Ascending aorta (tissue), 2 donors: ENCODE measurements at regions not wholly inside any gene's neighbourhood (a gene's known extent, or its start where the extent isn't known, plus 50 kb on each side); places are given as distances from the start of the nearest gene placed in this dataset.

Experiments
- DNase-seq, 2 donors: peaks; one replicate each; pipeline ENCODE4 v3.0.0-alpha.2; 2019; ENCODE audit warnings: low spot score in 2 of 2
- H3K27ac ChIP-seq, 2 donors: fragments of 200-600 bp; sonication (generic); one replicate each; pipeline ENCODE4 v1.5.1; 2016 to 2017; ENCODE audit warnings: mild to moderate bottlenecking in 1 of 2
- H3K27me3 ChIP-seq: fragments of 200-600 bp; sonication (generic); one replicate; pipeline ENCODE4 v1.5.1; 2017
- H3K36me3 ChIP-seq, 2 donors: fragments of 200-600 bp; sonication (generic); one replicate each; pipeline ENCODE4 v1.5.1; 2016
- H3K4me1 ChIP-seq, 2 donors: fragments of 200-600 bp; sonication (generic); one replicate each; pipeline ENCODE4 v1.5.1; 2016 to 2017; ENCODE audit warnings: mild to moderate bottlenecking in 1 of 2
- H3K4me3 ChIP-seq, 2 donors: fragments of 200-600 bp; sonication (generic); one replicate each; pipeline ENCODE4 v1.5.1; 2016 to 2017; ENCODE audit warnings: mild to moderate bottlenecking in 1 of 2
- H3K9me3 ChIP-seq, 2 donors: fragments of 200-600 bp; sonication (generic); one replicate each; pipeline ENCODE4 v1.5.1; 2016
- CTCF ChIP-seq, 3 experiments: fragments of 200-600 bp in 2 of 3; fragments of 450-650 bp in 1 of 3; sonication (generic) in 2 of 3; IDR thresholded peaks; one replicate each; pipeline ENCODE4 v1.5.1; 2016 to 2019; ENCODE audit warnings: antibody characterized with exemption in 3 of 3, mild to moderate bottlenecking in 1 of 3, moderate library complexity in 1 of 3
- intact Hi-C: fragments of 100-400 bp; cut with DNase I; formaldehyde crosslinking; loops from one replicate; pipeline ENCODE4 v1.15.1; 2023

GRCh38 chr6:21772884-21773575 is 179.5 kb downstream of the SOX4 start:
- DNase-seq: no peak
- Histone ChIP-seq H3K9me3 (no peaks in the 10 kb centered on the region), H3K27ac (no peak overlapping the region), H3K27me3 (no peaks in the 10 kb centered on the region), H3K36me3 (no peaks in the 10 kb centered on the region), H3K4me3 (no peak overlapping the region), H3K4me1 (peaks cover 2 to 26% of the 10 kb centered on the region in 2 donors)
- intact Hi-C loops: no loop called here
- no peak for TF ChIP-seq CTCF (IDR thresholded peaks at IDR 0.05)

- DNase-seq: no peak
- H3K4me3 ChIP-seq: no peak overlapping the region
- H3K27me3 ChIP-seq: no peaks in the 10 kb centered on the region
- TF ChIP-seq CTCF (IDR thresholded peaks at IDR 0.05): no peak
- intact Hi-C loops: no loop called here
- H3K36me3 ChIP-seq: no peaks in the 10 kb centered on the region
- no peak overlapping the region for H3K27ac ChIP-seq
- no peaks in the 10 kb centered on the region for H3K9me3 ChIP-seq
- H3K4me1 ChIP-seq: peaks cover 2 to 25% of the 10 kb centered on the region in 2 donors
Measured at GRCh38 chr6:21773576-21773968, 180.0 kb downstream of the SOX4 start.

GRCh38 chr6:21777846-21778245 is 184.3 kb downstream of the SOX4 start:
- H3K4me3 ChIP-seq: no peak overlapping the region
- H3K9me3 ChIP-seq: no peaks in the 10 kb centered on the region
- no peaks in the 10 kb centered on the region for H3K27me3 ChIP-seq
- no peaks in the 10 kb centered on the region for H3K36me3 ChIP-seq
- H3K4me1 ChIP-seq: peaks cover 0 to 3% of the 10 kb centered on the region in 2 donors
- no peak for TF ChIP-seq CTCF (IDR thresholded peaks at IDR 0.05)
- DNase-seq: no peak
- intact Hi-C loops: no loop called here
- no peak overlapping the region for H3K27ac ChIP-seq

- DNase-seq: no peak
- no peak for TF ChIP-seq CTCF (IDR thresholded peaks at IDR 0.05)
- intact Hi-C loops: no loop called here
- Histone ChIP-seq H3K27ac (no peak overlapping the region), H3K36me3 (no peaks in the 10 kb centered on the region), H3K27me3 (no peaks in the 10 kb centered on the region), H3K4me1 (no peaks in the 10 kb centered on the region), H3K4me3 (no peak overlapping the region), H3K9me3 (no peaks in the 10 kb centered on the region)
Measured at GRCh38 chr6:21780141-21780540, 186.6 kb downstream of the SOX4 start.

- intact Hi-C loops: no loop called here
- DNase-seq: no peak
- Histone ChIP-seq H3K4me1 (no peaks in the 10 kb centered on the region), H3K27ac (no peak overlapping the region), H3K9me3 (no peaks in the 10 kb centered on the region), H3K36me3 (no peaks in the 10 kb centered on the region), H3K4me3 (no peak overlapping the region), H3K27me3 (no peaks in the 10 kb centered on the region)
- no peak for TF ChIP-seq CTCF (IDR thresholded peaks at IDR 0.05)
Measured at GRCh38 chr6:21780679-21781078, 187.1 kb downstream of the SOX4 start.

GRCh38 chr6:21781128-21781527 is 187.6 kb downstream of the SOX4 start:
- Histone ChIP-seq H3K36me3 (no peaks in the 10 kb centered on the region), H3K27me3 (no peaks in the 10 kb centered on the region), H3K9me3 (no peaks in the 10 kb centered on the region), H3K4me3 (no peak overlapping the region), H3K4me1 (no peaks in the 10 kb centered on the region), H3K27ac (no peak overlapping the region)
- no peak for TF ChIP-seq CTCF (IDR thresholded peaks at IDR 0.05)
- DNase-seq: no peak
- intact Hi-C loops: no loop called here
